Osteocyte (in vitro differentiated cells): ENCODE measurements at regions not wholly inside any gene's neighbourhood (a gene's known extent, or its start where the extent isn't known, plus 50 kb on each side); places are given as distances from the start of the nearest gene placed in this dataset.
"Not testable (repeated sequence)": the region's sequence is repeated elsewhere in the genome, so short reads cannot be mapped to it uniquely, and the experiment has no call there.

ENCODE experiments used
- DNase-seq: peaks from one replicate; pipeline ENCODE4 v3.0.0; 2021; ENCODE audit warnings: mixed read lengths; ENCODE audit not compliant: unreplicated experiment; ENCODE audit errors: extremely low spot score
- H3K27ac Mint-ChIP-seq: one replicate; pipeline ENCODE4 v1.8.0; 2021; ENCODE audit warnings: mild to moderate bottlenecking, mixed read lengths; ENCODE audit not compliant: unreplicated experiment
- H3K27me3 Mint-ChIP-seq: one replicate; pipeline ENCODE4 v1.8.0; 2021; ENCODE audit warnings: mixed read lengths; ENCODE audit not compliant: unreplicated experiment
- H3K36me3 Mint-ChIP-seq: one replicate; pipeline ENCODE4 v1.8.0; 2021; ENCODE audit warnings: mixed read lengths; ENCODE audit not compliant: unreplicated experiment
- H3K4me1 Mint-ChIP-seq: one replicate; pipeline ENCODE4 v1.8.0; 2021; ENCODE audit warnings: mixed read lengths; ENCODE audit not compliant: unreplicated experiment
- H3K4me3 Mint-ChIP-seq: one replicate; pipeline ENCODE4 v1.8.0; 2021; ENCODE audit warnings: mild to moderate bottlenecking, moderate library complexity, mixed read lengths; ENCODE audit not compliant: unreplicated experiment
- H3K9me3 Mint-ChIP-seq: one replicate; pipeline ENCODE4 v1.8.0; 2021; ENCODE audit warnings: mixed read lengths; ENCODE audit not compliant: unreplicated experiment
- TF ChIP-seq, protein P1 (sequence below): fragments of 200-600 bp; sonication (generic); IDR thresholded peaks from 2 replicates; pipeline ENCODE4 v1.5.0; 2021; ENCODE audit warnings: antibody characterized with exemption, mild to moderate bottlenecking, moderate library complexity

DNA sequence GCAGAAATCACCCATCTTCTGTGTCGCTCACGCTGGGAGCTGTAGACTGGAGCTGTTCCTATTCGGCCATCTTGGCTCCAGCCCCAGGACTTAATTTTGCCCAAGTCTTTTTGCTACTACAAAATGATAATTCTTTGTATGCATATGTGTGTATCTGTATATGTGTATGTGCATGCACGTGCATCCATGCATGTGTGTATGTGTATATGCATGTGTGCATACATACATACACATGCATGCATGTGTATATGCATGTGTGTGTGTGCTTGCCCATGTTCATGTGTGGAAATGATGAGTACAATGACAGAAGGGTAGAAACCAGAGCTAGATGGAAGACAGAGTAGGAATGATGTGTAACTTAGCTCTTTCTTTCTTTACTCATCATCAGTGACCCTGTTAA, 497.9 kb upstream of the SPRED2 start:
- H3K4me1 Mint-ChIP-seq, result no peaks in the 10 kb centered on the region
- H3K9me3 Mint-ChIP-seq, result no peaks in the 10 kb centered on the region
- no peak for DNase-seq
- H3K27me3 Mint-ChIP-seq, result no peaks in the 10 kb centered on the region
- TF ChIP-seq, protein P1, sequence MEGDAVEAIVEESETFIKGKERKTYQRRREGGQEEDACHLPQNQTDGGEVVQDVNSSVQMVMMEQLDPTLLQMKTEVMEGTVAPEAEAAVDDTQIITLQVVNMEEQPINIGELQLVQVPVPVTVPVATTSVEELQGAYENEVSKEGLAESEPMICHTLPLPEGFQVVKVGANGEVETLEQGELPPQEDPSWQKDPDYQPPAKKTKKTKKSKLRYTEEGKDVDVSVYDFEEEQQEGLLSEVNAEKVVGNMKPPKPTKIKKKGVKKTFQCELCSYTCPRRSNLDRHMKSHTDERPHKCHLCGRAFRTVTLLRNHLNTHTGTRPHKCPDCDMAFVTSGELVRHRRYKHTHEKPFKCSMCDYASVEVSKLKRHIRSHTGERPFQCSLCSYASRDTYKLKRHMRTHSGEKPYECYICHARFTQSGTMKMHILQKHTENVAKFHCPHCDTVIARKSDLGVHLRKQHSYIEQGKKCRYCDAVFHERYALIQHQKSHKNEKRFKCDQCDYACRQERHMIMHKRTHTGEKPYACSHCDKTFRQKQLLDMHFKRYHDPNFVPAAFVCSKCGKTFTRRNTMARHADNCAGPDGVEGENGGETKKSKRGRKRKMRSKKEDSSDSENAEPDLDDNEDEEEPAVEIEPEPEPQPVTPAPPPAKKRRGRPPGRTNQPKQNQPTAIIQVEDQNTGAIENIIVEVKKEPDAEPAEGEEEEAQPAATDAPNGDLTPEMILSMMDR, result no peak
- H3K36me3 Mint-ChIP-seq, result no peaks in the 10 kb centered on the region
- H3K27ac Mint-ChIP-seq, result no peak overlapping the region
- H3K4me3 Mint-ChIP-seq, result no peak overlapping the region

DNA sequence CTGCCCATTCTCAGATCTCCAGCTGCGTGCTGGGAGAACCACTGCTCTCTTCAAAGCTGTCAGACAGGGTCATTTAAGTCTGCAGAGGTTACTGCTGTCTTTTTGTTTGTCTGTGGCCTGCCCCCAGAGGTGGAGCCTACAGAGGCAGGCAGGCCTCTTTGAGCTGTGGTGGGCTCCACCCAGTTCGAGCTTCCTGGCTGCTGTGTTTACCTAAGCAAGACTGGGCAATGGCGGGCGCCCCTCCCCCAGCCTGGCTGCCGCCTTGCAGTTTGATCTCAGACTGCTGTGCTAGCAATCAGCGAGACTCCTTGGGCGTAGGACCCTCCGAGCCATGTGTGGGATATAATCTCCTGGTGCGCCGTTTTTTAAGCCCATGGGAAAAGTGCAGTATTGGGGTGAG, 497.3 kb upstream of the SPRED2 start:
- not testable (repeated sequence) for H3K4me1 Mint-ChIP-seq

DNA sequence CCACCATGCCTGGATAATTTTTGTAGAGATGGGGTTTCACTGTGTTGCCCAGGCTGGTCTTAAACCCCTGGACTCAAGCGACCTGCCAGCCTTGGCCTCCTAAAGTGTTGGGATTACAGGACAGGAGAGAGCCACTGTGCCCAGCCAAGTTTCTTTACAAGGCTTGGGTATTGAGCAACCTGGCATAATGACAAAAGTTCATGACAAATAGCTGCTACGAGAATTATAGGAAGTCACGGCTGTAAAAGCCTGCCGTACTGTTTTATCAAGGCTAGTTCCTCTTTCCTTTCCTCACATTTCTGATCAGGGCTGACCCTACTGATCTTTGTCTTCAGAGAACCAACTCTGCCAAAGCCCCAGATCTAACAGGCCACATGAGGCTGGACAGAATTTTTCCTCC, 490.4 kb upstream of the SPRED2 start:
- Mint-ChIP-seq H3K9me3 (no peaks in the 10 kb centered on the region), H3K27ac (no peak overlapping the region), H3K27me3 (peaks cover 9% of the 10 kb centered on the region), H3K4me3 (no peak overlapping the region), H3K36me3 (no peaks in the 10 kb centered on the region), H3K4me1 (no peaks in the 10 kb centered on the region)
- DNase-seq, result no peak
- TF ChIP-seq, protein P1, result no peak

More for the DNA sequence above, 497.3 kb upstream of the SPRED2 start:
- H3K36me3 Mint-ChIP-seq, DNase-seq, H3K4me3 Mint-ChIP-seq, H3K27ac Mint-ChIP-seq, H3K9me3 Mint-ChIP-seq, H3K27me3 Mint-ChIP-seq: not testable (repeated sequence)

DNA sequence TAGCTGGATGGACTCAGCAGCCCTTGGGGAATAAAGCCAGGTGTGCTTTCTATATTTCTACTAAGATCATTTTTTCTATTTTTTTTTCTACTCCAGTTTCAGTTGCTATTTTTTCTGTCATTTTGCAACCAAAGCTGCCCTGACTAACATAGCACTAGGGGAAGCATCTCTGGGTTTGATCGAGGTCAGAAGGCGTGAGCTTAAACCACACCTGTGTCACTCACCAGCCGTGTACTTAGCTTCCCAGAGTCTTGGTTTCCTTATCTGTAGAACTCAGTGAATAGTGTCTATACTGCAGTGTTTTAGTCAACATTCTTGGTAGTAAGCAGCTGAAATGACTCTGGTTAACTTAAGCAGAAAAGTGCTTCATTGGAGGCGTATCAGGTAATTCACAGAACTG, 489.6 kb upstream of the SPRED2 start:
- Mint-ChIP-seq H3K36me3 (no peaks in the 10 kb centered on the region), H3K27ac (no peak overlapping the region), H3K4me3 (no peak overlapping the region), H3K9me3 (no peaks in the 10 kb centered on the region), H3K27me3 (peaks cover 9% of the 10 kb centered on the region), H3K4me1 (no peaks in the 10 kb centered on the region)
- TF ChIP-seq, protein P1, result no peak
- DNase-seq, result no peak

DNA sequence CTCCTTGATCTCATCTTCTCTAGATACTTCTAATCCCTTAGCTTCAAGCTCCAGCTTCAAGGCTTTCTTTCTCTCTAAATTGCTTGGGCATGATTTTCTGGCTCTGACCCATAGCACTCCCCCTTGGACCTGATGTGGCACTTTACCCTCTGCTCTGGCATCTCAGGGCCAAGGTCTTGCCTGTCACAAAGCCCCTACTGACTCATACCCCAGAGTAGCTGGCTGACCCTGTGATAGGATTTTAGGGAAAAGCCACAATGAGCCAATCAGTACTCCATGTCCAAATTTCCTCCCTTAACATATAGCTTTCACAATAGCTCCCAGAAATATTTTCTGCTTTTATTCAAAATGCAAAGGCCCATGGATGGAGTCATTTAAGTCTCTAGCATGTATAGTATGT, 488.7 kb upstream of the SPRED2 start:
- no peaks in the 10 kb centered on the region for H3K9me3 Mint-ChIP-seq
- H3K4me3 Mint-ChIP-seq, result no peak overlapping the region

More for the DNA sequence above, 488.7 kb upstream of the SPRED2 start:
- Mint-ChIP-seq H3K36me3 (no peaks in the 10 kb centered on the region), H3K4me1 (no peaks in the 10 kb centered on the region), H3K27me3 (peaks cover 9% of the 10 kb centered on the region), H3K27ac (no peak overlapping the region)
- TF ChIP-seq, protein P1, result no peak
- DNase-seq, result no peak
